Dedifferentiated amniotic fluid mesenchymal stem cell (primary cell): ENCODE measurements at regions not wholly inside any gene's neighbourhood (a gene's known extent, or its start where the extent isn't known, plus 50 kb on each side); places are given as distances from the start of the nearest gene placed in this dataset.
"Not testable (repeated sequence)": the region's sequence is repeated elsewhere in the genome, so short reads cannot be mapped to it uniquely, and the experiment has no call there.

Experiments used
- DNase-seq: peaks from one replicate; pipeline ENCODE4 v3.0.0-alpha.2; 2016; ENCODE audit errors: extremely low spot score

GRCh38 chr5:166712447-166713185 lies 1578.8 kb upstream of the WWC1 start:
- DNase-seq, result no peak

- no peak for DNase-seq
Measured at GRCh38 chr5:166713295-166713694, 1578.2 kb upstream of the WWC1 start.

GRCh38 chr5:166716856-166717492 lies 1574.5 kb upstream of the WWC1 start:
- no peak for DNase-seq

GRCh38 chr5:166719991-166720390 lies 1571.5 kb upstream of the WWC1 start:
- no peak for DNase-seq

GRCh38 chr5:166722939-166723338 lies 1568.5 kb upstream of the WWC1 start:
- DNase-seq, result no peak

- no peak for DNase-seq
Measured at GRCh38 chr5:166724284-166724683, 1567.2 kb upstream of the WWC1 start.

- no peak for DNase-seq
Measured at GRCh38 chr5:166725593-166725992, 1565.9 kb upstream of the WWC1 start.

- no peak for DNase-seq
Measured at GRCh38 chr5:166726406-166726805, 1565.0 kb upstream of the WWC1 start.

GRCh38 chr5:166742951-166743350 lies 1548.5 kb upstream of the WWC1 start:
- DNase-seq, result not testable (repeated sequence)

- no peak for DNase-seq
Measured at GRCh38 chr5:166746506-166746905, 1544.9 kb upstream of the WWC1 start.

- DNase-seq, result no peak
Measured at GRCh38 chr5:166750376-166750775, 1541.1 kb upstream of the WWC1 start.

GRCh38 chr5:166758151-166758550 lies 1533.3 kb upstream of the WWC1 start:
- no peak for DNase-seq

GRCh38 chr5:166767858-166768257 lies 1523.6 kb upstream of the WWC1 start:
- no peak for DNase-seq

- no peak for DNase-seq
Measured at GRCh38 chr5:166768536-166768935, 1522.9 kb upstream of the WWC1 start.

- DNase-seq, result no peak
Measured at GRCh38 chr5:166772770-166773169, 1518.7 kb upstream of the WWC1 start.

GRCh38 chr5:166781737-166782136 lies 1509.7 kb upstream of the WWC1 start:
- DNase-seq, result no peak

GRCh38 chr5:166784545-166785078 lies 1506.8 kb upstream of the WWC1 start:
- no peak for DNase-seq

GRCh38 chr5:166786178-166786577 lies 1505.3 kb upstream of the WWC1 start:
- no peak for DNase-seq

- no peak for DNase-seq
Measured at GRCh38 chr5:166786889-166787288, 1504.6 kb upstream of the WWC1 start.

- no peak for DNase-seq
Measured at GRCh38 chr5:166788050-166788449, 1503.4 kb upstream of the WWC1 start.

GRCh38 chr5:166795756-166796155 lies 1495.7 kb upstream of the WWC1 start:
- DNase-seq, result no peak

GRCh38 chr5:166803058-166803457 lies 1488.4 kb upstream of the WWC1 start:
- no peak for DNase-seq

- not testable (repeated sequence) for DNase-seq
Measured at GRCh38 chr5:166804223-166804622, 1487.2 kb upstream of the WWC1 start.
